ENCODE measurements at regions not wholly inside any gene's neighbourhood (a gene's known extent, or its start where the extent isn't known, plus 50 kb on each side); places are given as distances from the start of the nearest gene placed in this dataset.

GRCh38 chr3:117746066-117746465 lies 1036.5 kb downstream of the TUSC7 start:
- DNase-seq: no peak

DNA sequence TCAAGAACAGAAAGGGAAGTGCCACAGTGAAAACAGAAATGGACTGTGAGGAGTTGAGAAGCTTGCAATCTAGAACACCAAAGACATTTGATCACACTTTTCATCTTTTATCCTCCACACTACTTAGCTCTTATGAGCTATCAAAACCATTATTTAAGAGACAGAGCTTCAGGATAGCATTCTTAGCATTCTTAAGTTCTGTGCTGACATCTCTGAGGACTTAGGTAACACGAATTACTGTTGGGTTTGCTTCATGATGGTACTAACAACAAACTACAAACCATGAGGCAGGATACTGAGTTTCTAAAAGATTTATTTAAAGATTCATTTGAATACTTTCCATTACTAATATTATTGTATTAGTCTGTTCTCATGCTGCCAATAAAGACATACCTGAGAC lies 1038.6 kb downstream of the TUSC7 start:
- DNase-seq: no peak

- no peak for DNase-seq
Measured at GRCh38 chr3:117750674-117751269, 1041.2 kb downstream of the TUSC7 start.

- DNase-seq: no peak
Measured at GRCh38 chr3:117751651-117752050, 1042.1 kb downstream of the TUSC7 start.

DNA sequence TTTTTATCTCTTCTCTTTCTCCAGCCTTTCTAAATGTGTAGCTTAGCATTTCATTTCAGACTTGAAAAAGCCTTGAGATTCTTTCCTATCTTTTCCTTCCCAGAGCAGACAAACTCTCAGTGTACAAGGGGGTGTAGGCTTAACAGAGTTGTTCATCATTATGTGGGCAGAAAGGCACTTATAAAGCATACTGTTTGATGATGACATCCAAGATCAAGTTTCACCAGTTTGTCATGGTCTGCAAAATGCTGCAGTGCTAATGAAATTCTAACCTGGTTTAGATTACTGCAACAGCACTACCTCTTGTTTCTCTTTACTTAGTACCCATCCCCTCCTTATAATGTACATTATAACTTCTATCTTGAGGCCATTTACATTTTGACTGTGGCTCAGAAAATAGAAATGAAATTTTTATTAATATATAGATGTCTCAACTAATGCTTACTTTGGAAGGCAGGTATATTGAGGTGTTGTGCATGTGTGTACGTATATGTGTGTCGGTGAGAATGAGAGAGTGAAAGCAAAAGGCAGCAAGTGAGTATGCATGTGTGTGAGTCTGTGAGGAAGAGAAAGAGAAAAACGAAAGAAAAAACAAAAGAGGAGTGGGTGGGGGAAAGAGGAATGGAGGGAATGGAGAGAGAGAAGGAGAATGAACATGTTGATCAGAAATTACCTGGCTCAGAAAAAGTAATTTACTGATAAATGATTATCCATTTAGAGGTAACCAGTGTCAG lies 1043.6 kb downstream of the TUSC7 start:
- DNase-seq: no peak

GRCh38 chr3:117754058-117754457 lies 1044.5 kb downstream of the TUSC7 start:
- DNase-seq: no peak

GRCh38 chr3:117754841-117755240 lies 1045.3 kb downstream of the TUSC7 start:
- no peak for DNase-seq

DNA sequence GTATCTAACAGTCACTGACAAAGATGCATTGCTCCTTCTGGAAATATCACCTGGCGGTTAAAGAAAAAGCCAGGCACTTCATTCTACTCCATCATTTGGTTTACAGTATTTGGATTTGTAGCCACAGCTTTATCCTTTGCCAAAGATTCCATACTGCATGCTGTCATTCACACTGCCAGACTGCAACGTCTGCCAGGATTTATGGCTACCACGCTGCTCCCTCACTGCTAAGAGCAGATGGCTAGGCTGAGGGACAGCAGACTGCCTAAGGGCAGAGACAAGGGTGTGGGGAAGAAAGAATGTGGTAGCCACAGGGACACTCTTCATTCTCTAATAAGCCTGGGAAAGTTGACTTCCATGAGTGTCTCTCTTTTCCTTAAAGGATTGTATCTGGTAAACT lies 1047.0 kb downstream of the TUSC7 start:
- no peak for DNase-seq

DNA sequence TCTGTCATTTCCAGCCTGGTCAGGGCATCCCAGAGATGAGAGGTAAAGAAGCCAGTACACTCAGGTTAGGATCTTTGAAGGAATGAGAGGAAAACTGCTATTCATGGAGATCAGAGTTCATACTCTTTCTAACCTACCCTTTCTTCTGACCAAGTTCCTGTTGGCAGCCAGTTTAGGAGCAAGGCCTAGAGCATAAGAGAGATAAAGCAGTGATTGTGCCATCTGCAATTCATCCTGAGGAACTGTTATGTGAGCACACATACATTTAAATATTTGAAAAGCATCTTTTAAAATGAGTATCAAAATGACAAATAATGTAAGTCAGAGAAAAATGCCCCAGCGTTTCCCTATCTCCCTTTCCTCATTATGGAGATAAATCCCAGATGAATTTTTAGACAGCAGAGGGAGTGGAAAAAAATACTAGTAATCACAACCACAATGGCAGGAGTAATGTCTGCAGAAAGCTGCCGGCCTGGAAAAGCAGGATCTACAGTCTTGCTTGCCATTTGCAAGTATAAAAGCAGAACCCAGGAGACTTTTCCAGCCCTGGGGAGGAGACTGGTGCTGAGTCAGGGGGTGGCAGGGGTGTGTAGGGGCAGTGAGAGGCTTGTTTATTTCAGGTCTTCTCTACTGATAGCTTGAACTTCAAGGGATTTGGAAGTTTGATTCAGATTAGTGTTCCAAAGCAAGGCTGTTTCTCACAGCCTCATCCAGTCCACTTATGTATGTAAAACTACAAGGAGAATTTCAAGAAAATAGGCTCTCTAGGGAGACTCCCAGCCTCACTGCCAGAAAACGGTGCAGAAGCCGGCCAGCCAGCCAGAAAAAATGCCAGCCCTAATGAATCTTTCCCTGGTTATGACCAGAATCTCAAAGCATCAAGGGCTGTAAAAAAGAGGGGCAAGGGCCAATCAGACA lies 1052.4 kb downstream of the TUSC7 start:
- DNase-seq: no peak

DNA sequence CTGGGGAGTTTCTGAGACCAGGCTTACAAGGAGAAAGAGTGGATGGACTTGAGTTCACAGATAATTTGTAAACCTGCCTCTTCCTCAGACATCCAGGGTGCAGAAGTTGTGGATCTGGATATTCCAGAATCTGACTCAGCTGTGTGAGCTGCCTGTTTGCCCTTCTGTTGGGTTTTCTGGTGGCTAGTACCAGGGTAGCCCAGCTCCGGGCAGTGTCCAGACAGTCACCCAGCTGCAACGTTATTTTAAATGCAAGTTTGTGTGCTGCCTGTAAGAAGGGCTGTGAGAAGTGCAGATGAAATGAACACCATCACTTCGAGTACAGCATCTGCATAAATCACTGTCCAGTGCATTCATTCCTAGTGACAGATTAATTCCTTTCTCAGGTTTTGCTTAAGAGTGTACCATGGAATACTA lies 1053.0 kb downstream of the TUSC7 start:
- DNase-seq: no peak

GRCh38 chr3:117763561-117763960 lies 1054.0 kb downstream of the TUSC7 start:
- DNase-seq: no peak

DNA sequence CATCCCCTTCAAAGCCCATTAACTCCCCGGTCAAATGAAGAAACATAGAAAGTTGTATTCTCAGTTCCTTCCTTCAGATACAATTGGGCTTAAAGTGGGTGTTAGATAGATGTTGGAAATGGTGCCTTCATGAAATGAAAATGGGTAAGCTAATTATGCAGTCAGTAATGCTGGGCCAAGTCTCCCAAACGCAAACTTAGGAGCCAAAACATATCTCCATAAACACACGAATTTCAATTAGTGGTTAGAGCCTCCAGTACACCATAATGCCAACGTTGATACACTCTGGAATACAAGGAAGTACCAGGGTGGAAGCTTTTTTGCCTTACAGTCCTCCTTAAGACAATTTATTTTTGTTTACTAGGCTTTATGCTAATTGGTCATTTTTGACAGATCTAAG lies 1059.0 kb downstream of the TUSC7 start:
- no peak for DNase-seq

GRCh38 chr3:117774130-117774529 lies 1064.6 kb downstream of the TUSC7 start:
- no peak for DNase-seq

DNA sequence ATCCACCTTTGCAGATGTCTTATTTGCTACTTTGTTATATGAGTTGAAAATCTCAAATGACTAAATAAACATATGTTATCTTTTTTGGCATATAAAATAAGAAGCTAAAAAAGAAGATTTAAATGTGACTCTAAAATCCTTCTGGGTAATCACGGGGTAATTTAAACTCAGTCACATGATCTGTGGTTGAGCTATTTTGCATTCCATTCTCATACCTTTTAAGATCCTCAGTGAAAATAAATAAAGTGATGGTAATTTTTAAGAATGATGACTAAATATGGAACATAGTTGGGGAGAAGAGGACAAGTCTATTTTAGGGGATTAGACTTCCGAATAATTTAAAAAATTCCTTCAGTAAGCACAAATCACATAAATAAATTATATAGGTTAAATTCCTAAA lies 1076.8 kb downstream of the TUSC7 start:
- no peak for DNase-seq

DNA sequence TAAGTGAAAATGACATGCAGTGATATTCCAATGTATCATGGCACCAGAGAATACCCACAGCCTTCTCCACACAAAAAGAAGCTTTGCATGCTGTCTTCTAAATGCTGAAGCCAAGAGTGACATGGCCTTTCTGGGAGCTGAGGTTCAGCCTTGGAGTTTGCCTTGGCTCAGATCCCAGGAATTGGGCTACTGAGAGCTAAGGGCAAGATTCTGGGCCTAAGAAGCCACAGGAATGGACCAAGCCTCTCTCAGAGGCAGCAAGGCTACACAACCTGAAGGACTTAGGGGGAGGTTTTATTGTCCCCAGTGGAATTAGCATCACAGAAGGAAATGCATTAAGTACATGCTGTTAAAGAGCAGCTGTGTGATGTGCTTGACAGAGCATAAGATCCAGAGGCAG lies 1078.5 kb downstream of the TUSC7 start:
- DNase-seq: no peak

- DNase-seq: no peak
Measured at GRCh38 chr3:117788506-117788905, 1078.9 kb downstream of the TUSC7 start.

DNA sequence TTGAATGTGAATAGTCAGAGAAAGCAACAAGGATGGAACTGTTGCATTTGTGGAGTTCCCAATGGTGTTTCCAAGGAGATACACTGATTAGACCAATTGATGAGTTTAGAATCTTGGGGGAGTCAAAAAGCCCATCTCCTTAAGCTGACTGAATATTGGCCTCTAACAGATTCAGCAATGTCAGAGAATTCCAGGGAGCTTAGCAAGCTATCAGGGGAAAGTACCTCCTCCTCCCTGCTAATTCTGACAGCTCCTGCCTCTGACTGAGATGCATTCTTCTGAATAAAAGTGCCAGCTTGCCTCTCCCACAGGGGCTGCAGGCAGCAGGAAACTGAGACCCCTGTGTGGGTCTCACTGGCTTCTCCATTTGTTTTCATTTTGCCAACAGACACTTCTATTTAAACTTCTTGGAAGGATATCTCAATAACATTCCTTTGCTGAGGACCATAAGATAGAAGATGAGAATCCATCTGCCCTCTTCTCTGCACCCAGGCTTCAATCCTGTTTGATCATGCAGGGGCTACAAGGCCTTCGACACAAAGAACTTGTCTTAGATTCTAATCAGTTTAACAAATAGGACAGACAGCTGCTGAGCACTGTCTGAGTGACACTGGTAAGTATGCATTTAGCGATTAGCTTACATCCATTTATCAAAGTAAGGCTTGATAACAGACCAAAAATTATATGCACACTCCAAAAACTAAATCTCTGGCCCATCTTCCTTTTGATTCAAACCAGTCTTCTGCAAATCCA lies 1080.8 kb downstream of the TUSC7 start:
- DNase-seq: no peak

GRCh38 chr3:117793622-117794265 lies 1084.2 kb downstream of the TUSC7 start:
- DNase-seq: no peak

DNA sequence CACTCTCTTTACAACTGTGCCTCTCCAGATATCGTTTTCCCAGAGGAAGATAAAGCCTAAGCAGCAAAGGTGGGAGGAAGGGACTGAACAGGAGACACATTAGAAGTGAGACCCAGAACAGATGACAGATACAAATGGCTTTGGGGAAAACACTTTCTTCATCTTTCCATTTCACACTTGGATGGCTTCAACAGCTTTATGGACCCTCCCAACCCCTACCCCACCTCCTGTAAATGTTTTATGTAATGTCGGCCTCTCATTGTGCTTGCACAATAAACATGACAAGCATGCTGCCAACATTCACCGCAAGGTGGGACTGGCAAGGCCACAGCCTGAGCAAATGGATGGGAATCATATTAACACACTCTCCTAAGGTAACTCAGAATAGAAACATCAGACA lies 1088.6 kb downstream of the TUSC7 start:
- DNase-seq: no peak

GRCh38 chr3:117798687-117799386 lies 1089.3 kb downstream of the TUSC7 start:
- DNase-seq: no peak

GRCh38 chr3:117799387-117799735 lies 1089.8 kb downstream of the TUSC7 start:
- no peak for DNase-seq

DNA sequence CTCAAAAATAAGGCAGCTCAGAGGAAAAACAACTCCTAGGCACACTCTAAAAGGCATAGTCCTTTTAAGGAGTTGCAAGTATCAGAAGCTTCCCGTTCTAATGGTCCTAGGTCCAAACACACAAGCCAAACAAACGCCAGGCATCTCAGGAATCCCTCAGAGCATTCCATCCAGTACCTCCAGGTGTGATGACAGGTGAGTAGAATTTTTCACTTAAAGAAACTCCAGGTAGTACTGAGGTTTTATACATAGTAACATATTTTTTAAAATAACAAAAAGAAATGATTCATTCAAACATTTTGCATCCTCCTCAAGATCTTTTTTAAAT lies 1092.3 kb downstream of the TUSC7 start:
- DNase-seq: no peak
